HL-60 (cell line): ENCODE measurements at regions not wholly inside any gene's neighbourhood (a gene's known extent, or its start where the extent isn't known, plus 50 kb on each side); places are given as distances from the start of the nearest gene placed in this dataset.

Experiments
- DNase-seq, 2 experiments: peaks; one replicate each; pipeline ENCODE4 v3.0.0-alpha.2; 2010 to 2020; ENCODE audit warnings: low read depth in 1 of 2, low spot score in 1 of 2
- H3K27ac ChIP-seq: fragments of 250-450 bp; sonication (Bioruptor Pico); replicated peaks from 2 replicates; pipeline ENCODE4 v1.5.1; 2020; ENCODE audit warnings: mild to moderate bottlenecking, moderate library complexity
- H3K27me3 ChIP-seq: fragments of 250-450 bp; sonication (Bioruptor Pico); 2 replicates; pipeline ENCODE4 v1.5.1; 2021; ENCODE audit warnings: mild to moderate bottlenecking, moderate library complexity; ENCODE audit not compliant: insufficient read depth, poor library complexity, severe bottlenecking
- H3K4me3 ChIP-seq: replicated peaks from 2 replicates; pipeline ENCODE4 v1.5.1; 2011; ENCODE audit warnings: mild to moderate bottlenecking, control low read depth, low read length; ENCODE audit not compliant: insufficient read depth
- CTCF ChIP-seq: IDR thresholded peaks from one replicate; pipeline ENCODE4 v1.5.1; 2011; ENCODE audit warnings: low read length, control low read depth, inconsistent platforms; ENCODE audit not compliant: insufficient read depth
- GABPA ChIP-seq: IDR thresholded peaks from 2 replicates; pipeline ENCODE4 v1.6.1; 2012; ENCODE audit warnings: low read depth
- POLR2AphosphoS5 ChIP-seq: IDR thresholded peaks from 2 replicates; pipeline ENCODE4 v1.6.1; 2012; ENCODE audit warnings: low read depth
- REST ChIP-seq: IDR thresholded peaks from 2 replicates; pipeline ENCODE4 v1.6.1; 2012; ENCODE audit warnings: low read depth; ENCODE audit not compliant: insufficient replicate concordance
- SPI1 ChIP-seq: IDR thresholded peaks from 2 replicates; pipeline ENCODE4 v1.6.1; 2012; ENCODE audit warnings: low read depth, mild to moderate bottlenecking, borderline replicate concordance

- Histone ChIP-seq H3K27ac (no peak overlapping the region), H3K4me3 (no peak overlapping the region), H3K27me3 (no peaks in the 10 kb centered on the region)
- DNase-seq = no peak
- TF ChIP-seq REST (no peak), POLR2AphosphoS5 (no peak), SPI1 (no peak), GABPA (no peak), CTCF (no peak)
These were observed 702.3 kb downstream of the BRINP3 start for GRCh38 chr1:189775343-189775742.

- no peak for DNase-seq
- Histone ChIP-seq H3K27me3 (no peaks in the 10 kb centered on the region), H3K27ac (no peak overlapping the region), H3K4me3 (no peak overlapping the region)
- TF ChIP-seq SPI1 (no peak), GABPA (no peak), POLR2AphosphoS5 (no peak), REST (no peak), CTCF (no peak)
These were observed 698.6 kb downstream of the BRINP3 start for GRCh38 chr1:189779034-189779433.

GRCh38 chr1:189782295-189782694, 695.4 kb downstream of the BRINP3 start:
- Histone ChIP-seq H3K27ac (no peak overlapping the region), H3K27me3 (no peaks in the 10 kb centered on the region), H3K4me3 (no peak overlapping the region)
- no peak for DNase-seq
- TF ChIP-seq POLR2AphosphoS5 (no peak), GABPA (no peak), REST (no peak)

GRCh38 chr1:189783456-189783855, 694.2 kb downstream of the BRINP3 start:
- H3K27ac ChIP-seq = no peak overlapping the region
- DNase-seq = no peak
- no peak overlapping the region for H3K4me3 ChIP-seq
- no peak for TF ChIP-seq CTCF
- no peak for TF ChIP-seq SPI1
- no peak for TF ChIP-seq GABPA
- TF ChIP-seq POLR2AphosphoS5 = no peak
- TF ChIP-seq REST = no peak
- no peaks in the 10 kb centered on the region for H3K27me3 ChIP-seq
